GM23248 (cell line): ENCODE measurements at regions not wholly inside any gene's neighbourhood (a gene's known extent, or its start where the extent isn't known, plus 50 kb on each side); places are given as distances from the start of the nearest gene placed in this dataset.

ENCODE experiments used
- EZH2 ChIP-seq: fragments of 200-600 bp; sonication (generic); IDR thresholded peaks from 2 replicates; pipeline ENCODE4 v1.6.1; 2018; ENCODE audit warnings: antibody characterized with exemption, mild to moderate bottlenecking; ENCODE audit not compliant: insufficient read depth, poor library complexity, severe bottlenecking
- EZH2phosphoT487 ChIP-seq: fragments of 200-600 bp; sonication (generic); IDR thresholded peaks from 2 replicates; pipeline ENCODE4 v1.6.1; 2018; ENCODE audit warnings: antibody characterized with exemption, moderate library complexity, mild to moderate bottlenecking, low read depth; ENCODE audit not compliant: insufficient read depth

DNA sequence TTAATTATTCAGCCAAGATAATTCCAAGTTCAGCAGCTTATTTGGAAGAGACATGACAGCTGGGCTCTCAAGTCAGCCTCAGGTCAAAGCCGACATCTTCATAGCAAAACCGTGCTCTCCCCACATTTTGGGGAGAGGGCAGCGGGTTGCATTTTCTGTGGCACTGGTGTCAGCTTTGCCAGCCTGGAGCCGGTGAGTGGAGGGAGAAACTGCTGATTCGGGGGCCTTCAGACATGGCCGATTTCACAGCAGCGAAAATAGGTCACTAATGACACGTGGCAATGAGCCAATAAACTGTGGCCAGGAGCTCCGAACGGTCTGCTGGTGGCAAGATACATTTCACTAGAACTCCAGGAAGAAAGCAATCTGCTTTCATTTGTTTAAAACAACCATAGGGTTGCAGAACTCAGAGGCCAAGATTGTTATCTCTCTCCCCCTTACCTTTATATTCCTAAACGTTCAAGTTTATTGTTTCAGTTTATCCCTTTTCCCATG is 173.2 kb downstream of the CAND1 start:
- TF ChIP-seq EZH2 (no peak), EZH2phosphoT487 (no peak)
